ENCODE measurements at regions not wholly inside any gene's neighbourhood (a gene's known extent, or its start where the extent isn't known, plus 50 kb on each side); places are given as distances from the start of the nearest gene placed in this dataset.
A peak's percentile ranks its signal among the peaks of the same experiment; 100 is the strongest.

DNA sequence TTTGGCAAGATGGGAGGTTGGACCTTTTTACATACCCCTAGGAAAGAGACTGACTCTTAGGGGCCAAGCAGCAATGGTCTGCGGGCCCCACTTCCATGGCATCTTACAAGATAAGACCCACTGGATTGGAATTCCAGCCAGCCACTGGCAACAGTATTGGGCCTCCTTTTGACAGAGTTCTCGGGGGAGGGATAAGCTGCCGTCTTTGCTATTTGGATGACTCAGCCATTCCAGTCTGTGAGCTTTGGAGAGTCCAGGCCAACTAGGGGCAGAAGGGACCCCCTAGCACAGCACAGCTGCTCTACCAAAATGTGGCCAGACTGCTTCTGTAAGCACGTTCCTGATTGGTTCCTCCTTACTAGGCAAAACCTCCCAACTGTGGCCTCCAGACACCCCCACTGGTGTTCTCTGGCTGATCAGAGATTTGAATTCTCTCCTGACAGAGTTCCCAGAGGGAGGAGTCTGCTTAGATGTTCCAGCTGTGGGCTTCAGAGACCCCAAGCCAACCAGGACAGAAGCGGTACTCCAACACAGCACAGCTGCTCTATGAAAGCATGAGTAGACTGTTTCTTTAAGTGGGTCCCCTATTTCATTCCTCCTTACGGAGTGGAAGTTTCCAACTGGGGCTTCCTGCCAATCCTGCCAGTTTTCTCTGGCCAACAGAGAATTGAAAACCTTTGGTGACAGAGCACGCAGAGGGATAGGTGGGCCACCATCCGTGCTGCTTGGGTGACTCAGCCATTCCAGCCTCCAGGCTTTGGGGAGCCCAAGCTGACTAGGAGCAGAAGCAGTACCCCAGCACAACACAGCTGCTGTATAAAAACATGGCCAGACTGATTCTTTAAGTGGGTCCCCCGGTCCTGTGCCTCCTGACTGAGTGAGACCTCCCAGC is 672.1 kb upstream of the RIOK2 start:
- no peak for DNase-seq

DNA sequence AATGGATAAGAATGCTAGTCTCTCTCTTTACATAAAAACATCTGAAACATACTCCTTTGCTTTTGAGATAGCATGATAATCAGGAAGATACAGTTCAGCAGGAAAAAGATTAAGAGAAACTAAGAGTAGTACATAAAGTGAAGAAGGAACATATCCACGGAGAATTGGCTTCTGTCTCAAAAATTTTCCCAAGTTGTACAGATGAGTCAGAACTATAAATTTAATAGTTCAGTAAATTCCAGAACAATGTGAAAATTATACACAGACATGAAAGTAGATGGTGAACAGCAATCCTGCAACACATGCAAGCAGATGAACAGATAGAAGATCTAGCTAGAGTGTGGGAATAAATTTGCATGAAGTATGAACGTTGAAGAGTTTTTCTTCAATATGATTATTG is 691.4 kb upstream of the RIOK2 start:
- peak in 1 of 2 experiments; percentile 11 for DNase-seq

DNA sequence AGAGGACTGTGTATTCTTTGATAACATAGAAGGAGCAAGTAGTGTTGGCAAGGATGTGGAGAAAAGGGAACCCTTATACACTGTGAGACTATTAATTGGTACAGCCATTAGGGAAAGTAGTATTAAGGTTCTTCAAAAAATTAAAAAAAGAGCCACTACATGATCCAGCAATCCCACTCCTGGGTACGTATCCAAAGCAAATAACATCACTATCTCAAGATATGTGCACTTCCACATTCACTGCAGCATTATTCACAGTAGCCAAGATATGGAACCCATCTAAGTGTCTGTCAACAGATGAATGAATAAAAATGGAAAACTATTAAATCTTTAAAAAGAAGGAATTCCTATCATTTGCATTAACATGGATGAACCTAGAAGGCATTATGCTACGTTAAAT is 693.2 kb upstream of the RIOK2 start:
- DNase-seq, result no peak

DNA sequence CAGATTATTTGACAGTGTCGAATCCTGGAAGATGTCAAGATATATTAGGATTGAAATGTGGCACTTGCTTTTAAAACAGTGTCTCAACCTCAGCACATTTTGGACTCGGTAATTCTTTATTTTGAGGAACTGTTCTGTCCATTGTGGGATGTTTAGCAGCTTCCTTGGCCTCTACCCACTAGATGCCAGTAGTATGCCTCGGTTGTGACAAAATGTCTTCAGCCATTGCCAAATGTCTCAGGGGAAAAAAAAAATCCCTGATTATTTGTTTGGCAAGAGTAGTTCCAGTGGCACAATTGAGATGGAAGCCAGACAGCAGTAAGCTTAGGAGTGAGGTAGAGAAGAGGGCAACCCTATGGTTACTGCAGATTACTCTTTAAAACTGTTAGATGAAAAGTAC is 694.5 kb upstream of the RIOK2 start:
- no peak for DNase-seq

DNA sequence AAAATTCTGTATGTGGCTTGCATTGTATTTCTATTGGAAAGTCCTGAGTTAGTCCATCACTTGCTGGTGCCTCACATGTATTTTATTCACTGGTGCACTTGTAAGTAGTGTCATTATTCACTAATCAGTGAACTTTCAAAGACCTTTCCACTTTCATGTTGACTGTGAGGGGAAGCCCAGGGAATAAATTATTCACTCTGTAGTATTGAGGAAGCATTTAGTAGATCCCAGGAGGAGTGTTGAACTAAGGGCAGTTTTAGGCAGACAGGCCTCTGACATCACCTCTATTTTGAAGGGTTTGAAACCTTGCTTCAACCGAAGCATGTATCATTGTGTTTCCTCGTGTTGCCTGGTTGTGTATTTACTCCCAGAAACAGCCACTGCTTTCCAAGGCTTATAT is 705.4 kb upstream of the RIOK2 start:
- no peak for DNase-seq

DNA sequence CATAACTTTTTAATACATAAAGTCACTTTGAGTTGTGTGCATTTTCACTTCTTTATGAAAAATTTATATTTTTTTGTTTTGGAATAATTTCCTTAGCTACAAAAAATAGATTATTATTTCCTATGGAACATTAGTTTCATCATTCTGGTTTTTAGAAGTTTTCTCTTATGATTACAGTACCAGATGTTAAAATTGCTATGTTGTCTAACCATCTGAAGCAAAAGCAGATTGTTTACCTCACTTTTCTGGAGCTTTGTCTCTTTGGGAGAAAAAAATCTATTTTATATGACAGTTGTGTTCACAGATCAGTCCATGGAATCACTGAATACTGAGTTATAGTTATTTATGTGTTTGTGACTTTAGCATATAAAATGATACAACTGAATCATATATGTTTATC is 708.9 kb upstream of the RIOK2 start:
- no peak for DNase-seq

DNA sequence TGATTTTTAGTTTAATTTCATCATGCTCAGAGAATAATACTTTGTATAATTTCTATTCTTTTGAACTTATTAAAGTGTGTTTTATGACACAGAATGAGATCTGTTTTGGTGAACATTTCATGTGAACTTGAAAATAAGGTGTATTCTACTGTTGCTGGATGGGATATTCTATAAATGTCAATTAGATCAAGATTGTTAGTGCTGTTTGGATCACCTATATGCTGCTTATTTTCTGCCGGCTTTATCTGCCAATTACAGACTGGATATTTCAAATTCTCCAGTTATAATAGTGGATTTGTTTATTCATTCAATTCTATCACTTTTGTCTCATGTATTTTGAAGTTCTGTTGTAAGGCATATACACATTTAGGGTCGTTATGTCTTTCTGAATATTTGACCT is 720.7 kb upstream of the RIOK2 start:
- no peak for DNase-seq

DNA sequence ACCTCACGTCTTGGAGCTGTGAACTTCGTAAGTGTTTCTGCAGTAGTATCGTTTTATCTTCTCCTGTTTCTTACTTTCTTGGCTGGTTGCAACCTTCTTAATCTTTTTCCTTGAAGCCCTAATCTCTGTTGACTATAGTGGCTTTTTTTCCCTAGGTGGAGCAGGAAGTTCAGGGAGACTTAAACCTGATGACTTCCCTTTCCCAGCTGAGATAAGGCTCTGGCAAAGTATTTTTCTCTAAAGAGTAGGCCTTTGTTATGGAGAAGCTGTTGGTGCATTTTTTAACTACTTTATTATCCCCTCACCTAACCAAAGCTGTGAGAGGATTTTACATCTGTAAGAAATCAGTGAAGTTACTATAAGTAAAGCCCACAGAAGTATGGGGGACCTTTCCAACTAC is 723.1 kb upstream of the RIOK2 start:
- no peak for DNase-seq

DNA sequence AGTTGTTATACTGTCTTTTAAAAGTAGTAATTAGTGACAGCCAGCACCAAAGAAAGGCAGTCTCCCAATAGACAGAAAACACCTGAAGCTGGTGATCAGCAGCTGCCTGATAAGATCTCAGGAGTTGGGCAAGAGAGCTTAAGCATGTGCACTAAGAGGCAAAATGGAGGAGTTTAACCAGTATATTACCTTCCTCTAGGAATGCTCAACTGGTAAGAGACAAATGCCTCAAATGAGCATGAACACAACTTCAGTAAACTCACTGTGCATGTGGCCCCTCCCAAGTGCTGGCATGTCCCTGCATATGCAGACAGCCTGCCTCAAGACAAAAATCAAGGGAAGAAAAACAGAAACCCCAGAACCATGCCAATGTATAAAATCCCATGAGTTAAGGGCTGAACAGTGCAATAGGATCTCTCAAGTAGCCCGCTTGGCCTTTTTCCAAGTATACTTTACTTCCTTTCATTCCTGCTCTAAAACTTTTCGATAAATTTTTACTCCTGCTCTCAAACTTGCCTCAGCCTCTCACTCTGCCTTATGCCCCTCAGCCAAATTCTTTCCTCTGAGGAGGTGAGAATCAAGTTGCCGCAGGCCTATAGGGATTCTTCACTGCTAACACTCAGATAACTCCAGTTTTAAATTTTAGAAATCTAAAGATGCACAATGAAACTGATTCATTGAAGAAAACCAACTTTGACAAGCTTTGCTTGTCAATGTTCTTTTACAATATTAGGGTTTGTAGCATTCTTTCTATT is 724.8 kb upstream of the RIOK2 start:
- DNase-seq, result no peak

DNA sequence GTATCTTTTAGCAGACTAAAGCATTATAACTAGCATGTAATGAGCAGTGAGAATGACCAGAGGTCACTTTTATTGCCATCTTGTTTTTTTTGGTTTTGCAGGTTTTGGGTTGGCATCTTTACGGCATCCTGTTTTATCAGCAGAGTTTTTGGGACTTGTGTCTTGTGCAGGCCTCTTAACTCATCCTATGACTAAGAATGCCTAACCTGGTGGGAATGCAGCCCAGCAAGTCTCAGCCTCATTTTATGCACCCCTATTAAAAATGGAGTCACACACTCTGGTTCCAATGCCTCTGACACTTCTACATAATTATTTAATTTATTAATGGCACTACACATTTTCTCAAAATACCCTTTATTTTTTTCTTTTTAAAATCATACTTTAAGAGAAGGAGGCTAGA is 726.5 kb upstream of the RIOK2 start:
- no peak for DNase-seq

DNA sequence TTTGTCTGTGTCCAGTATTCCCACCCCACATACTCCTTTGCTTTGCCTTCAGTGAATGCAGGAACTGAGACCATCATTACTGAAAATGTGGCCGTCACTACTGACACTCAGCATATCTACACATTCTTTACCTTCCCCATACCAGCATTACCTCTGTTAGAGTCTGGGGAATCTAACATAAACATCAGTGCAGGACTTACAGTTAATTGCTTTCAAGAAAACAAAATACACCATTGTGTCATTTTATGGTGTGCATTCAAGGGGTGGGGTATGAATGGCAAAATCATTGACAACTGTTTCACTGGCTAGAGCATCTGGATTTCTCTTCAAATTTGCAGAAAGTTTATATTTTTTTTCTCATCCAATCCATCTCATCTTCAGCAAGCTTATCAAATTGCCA is 731.4 kb upstream of the RIOK2 start:
- no peak for DNase-seq

DNA sequence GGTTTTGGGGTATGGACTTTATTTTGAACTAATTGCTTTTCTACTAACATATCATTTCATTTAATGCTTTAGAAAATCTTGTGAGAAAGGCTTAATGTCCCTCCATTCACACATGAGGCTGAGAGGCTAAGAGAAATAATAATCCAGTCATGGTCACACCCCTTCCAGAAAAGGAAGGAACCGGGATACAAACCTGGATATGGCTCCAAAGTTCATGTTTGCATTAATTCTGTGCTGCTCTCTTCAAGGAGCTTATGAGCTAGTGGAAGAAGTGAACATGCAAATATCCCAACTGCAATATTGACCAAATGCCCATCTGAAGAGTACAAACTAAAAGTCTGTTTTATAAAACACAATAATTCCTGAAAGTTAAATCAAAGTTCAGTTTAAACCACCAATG is 732.1 kb upstream of the RIOK2 start:
- DNase-seq, result no peak

DNA sequence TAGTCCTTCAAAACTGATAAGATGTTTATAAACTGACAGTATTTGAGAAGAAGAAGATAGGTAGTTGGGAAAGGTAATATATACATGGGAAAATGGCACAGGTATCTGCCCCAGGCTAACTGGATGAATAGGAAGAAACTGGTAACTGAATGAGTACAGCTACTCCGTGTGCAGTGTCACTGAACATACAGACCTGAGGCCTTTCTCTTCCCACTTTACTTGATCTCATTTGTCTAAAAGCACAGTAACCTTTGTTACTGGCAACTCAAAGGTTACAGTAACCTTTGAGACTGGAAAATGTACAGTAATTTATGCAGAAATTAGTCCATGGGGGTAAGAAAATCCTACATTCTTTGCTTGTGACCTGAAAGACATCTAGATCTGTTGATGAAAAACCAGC is 735.0 kb upstream of the RIOK2 start:
- DNase-seq, result no peak

DNA sequence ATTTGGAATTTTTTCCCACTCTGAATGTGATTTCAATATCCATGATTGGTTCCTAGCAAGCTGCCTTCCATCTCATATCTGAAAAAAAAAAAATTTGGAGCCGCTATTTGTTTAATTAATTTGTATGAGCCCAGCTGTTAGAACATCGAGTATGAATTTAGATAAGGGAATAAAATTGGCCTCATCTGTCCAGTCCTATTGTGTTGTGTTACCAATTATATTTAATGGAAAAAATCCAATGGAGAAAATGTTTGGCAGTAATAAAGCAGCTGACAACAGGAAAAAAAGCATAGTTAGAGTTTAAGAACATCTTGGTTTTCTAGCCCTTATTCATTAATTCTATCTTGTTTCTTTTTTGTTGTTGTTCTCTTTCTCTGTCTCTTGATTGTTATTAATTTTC is 735.6 kb upstream of the RIOK2 start:
- no peak for DNase-seq

DNA sequence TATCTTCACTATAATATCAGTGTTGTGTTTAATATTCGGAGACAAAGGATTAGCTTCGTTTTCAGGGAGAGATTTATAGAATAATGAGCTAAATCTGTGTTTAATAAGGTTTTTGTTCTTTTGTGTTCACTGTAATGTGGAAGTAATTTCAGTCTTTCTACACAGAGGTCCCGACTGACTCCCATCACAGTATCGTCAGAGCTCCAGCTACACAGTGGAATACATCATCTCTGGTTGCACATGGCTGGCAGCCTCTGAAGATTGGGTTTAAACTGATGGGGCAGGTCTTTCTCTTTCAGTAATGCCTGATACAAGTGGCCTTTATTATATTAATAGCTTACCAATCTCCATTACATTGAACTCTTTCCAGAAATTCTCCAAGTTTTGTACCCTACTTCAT is 736.7 kb upstream of the RIOK2 start:
- DNase-seq, result no peak

DNA sequence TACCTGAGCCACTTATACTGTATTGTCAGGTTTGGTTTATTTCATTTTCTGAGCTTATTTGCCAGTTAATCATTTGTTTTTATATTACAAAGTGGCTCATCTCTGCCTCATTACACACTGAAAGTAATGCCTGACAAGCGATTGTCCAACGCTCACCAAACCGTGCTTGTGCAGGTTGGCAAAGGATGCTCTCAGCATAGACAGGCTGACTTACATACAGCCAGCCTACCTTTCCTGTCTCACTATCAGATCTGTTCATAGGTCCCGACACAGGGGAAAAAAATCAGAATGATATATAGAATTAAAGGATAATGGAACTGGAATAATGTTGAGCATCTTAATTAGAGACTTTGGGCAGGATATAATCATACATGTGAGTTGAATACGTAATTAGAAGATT is 739.7 kb upstream of the RIOK2 start:
- no peak for DNase-seq

DNA sequence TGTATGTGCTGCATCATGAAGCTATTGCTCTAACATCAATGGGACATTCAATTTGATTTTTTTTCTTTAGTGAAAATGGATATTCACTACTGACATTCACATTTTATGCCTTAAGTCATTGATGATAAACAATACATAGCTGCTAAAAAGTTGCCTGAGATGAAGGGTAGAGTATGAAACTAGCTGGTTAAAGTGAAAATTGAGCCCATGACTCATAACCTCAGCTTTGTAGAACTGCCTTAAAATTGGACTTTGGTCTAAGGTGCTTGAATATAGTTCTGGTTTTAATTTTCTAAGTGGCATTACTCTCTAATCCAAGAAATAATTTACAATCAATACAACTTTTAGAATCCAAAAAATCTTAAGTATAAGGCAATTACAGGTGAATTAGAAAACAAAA is 740.4 kb upstream of the RIOK2 start:
- DNase-seq, result no peak

DNA sequence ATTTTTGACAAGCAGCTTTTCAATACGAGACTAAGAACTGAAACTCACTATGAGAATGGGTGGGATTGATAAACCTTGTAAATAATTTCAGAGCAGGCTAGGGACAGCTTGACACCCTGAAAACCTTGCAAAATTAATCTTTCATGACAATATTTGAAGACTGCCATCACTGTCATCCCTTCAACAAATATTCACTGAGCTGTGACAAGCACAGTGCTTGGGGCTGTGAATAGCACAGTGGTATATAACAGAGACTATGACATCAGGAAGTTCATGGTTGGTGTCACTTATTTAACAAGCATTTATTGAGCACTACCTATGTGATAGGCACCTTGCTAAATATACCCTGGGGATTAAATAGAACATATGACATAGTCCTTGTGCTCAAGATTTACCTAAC is 741.0 kb upstream of the RIOK2 start:
- no peak for DNase-seq

DNA sequence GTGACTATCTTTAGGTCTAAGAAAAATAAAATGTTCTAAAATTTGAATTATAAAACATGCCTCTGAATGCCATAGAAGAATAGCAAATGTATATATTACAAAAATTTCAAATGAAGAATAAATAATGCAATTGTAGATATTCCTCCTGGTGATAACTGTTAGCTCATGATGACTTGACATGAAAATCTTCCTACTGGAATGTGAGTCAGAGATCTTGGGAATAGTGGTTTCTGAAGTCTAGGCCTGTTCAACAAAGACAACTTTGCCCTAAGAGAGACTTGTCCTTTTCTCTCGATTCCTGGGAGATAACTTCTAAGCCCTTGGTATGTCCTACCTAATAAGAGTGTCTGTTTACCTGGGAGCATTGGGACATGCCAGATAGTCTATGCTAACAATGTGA is 746.3 kb upstream of the RIOK2 start:
- no peak for DNase-seq

DNA sequence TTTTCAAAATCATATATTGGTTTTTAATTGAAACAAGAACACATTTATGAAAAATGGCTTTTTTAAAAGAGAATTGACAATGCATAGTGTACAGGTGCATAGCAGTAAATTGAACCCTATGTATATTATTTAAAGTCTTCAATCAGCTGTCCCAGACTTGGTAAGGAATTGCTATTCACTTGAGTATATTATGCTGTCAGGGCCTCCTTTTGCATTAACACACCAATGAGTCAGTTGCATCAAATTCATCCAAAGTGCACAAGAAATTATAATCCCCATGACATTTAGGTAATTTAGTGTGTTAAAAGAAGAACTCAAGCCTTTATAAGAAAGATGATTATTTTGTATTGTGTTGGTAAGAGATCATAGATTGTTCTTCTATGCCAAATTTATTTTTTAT is 748.8 kb upstream of the RIOK2 start:
- no peak for DNase-seq

DNA sequence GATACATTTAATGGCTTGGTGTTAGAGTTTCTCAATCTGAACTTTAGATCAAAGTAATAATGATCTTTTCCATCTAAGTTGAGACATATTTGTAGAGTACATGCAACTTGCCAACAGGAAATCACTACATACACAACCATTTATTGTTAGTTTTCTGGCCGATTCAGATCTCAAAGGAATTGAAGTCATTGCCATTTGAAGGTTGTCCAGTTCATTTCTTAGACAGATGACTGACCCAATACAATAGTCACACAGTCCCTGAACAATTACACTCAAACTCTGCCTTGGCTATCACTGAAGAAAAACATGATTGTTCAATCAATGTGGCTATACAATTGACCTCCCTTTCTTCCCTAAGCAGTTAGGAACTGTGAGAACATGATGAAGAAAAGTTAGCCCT is 753.2 kb upstream of the RIOK2 start:
- DNase-seq, result no peak

DNA sequence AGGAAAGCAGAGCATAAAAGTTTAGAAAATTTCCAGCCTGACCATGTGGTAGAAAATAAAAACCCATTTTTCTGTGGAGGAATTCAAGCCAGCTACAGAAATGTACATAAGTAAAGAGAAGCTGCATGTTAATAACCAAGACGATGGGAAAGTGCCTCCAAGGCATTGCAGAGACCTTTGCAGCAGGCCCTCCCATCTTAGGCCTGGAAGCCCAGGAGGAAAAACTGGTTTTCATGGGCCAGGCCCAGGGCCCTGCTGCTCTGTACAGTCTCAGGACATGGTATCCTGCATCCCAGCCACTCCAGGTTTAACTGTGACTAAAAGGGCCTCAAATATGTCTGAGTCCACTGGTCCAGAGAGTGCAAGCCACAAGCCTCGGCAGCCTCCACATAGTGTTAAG is 754.8 kb upstream of the RIOK2 start:
- DNase-seq, result no peak

DNA sequence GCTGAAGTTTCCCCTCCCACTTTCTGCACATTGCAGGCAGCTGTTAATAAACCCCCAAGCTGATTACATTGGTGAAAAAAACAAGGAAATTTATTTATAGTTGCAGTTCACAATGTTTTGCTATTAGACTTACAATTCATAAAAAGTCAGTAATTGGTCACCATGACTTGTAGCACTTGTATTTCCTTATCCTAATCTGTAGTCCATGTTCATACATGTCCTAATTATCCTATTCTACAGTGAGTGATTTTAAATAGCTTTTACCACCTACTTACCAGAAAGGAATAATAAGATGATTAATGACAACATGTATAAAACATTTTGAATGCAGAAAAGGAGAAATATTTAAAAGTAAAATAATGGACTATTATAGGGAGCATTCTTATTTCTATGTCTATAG is 760.0 kb upstream of the RIOK2 start:
- no peak for DNase-seq

DNA sequence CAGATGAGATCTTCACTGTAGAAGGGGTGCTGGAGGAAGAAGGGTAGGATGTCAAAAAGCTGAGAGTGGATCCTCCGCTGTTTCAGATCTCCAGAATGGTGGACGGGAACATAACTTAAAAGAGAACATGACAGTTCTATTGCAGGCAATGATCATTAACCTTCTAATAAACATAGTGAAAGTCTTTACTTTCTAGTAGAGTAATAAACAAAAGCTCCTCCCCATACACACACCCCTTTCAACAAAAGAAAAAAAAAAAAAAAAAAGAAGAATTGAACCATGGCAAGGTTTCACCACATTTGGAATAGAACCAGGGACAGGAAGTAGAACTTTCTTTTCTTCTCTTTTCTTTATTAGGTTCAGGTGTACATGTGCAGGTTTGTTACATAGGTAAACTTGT is 768.1 kb upstream of the RIOK2 start:
- DNase-seq, result no peak

DNA sequence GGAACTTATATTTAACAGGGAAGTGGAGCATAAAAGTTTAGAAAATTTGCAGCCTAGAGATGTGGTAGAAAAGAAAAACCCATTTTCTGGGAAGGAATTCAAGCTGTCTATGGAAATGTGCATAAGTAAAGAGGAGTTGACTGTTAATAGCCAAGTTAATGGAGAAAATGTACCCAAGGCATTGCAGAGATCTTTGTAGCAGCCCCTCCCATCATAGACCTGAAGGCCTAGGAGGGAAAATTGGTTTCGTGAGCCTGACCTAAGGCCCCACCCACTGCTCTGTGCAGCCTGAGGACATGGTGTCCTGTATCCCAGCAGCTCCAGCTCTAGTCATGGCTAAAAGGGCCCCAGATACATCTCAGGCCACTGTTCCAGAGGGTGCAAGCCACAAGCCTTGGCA is 772.4 kb upstream of the RIOK2 start:
- no peak for DNase-seq
